Activated CD8-positive, alpha-beta T cell treated with anti-CD3 and anti-CD28 coated beads for 36 hours (primary cell): ENCODE measurements at regions not wholly inside any gene's neighbourhood (a gene's known extent, or its start where the extent isn't known, plus 50 kb on each side); places are given as distances from the start of the nearest gene placed in this dataset.

ENCODE experiments used
- ATAC-seq: fragments of 200-7000 bp; cut with Tn5 transposase; one replicate; pipeline ENCODE4 v1.10.0; 2021; ENCODE audit warnings: mild to moderate bottlenecking, moderate library complexity
- CTCF ChIA-PET: fragments of 350-600 bp; sonication (Branson Sonifier 250); formaldehyde crosslinking; loops from one replicate; lab custom pipeline; 2021; ENCODE audit warnings: antibody characterized with exemption; lab: Charles Lee
- POLR2A ChIA-PET: fragments of 350-600 bp; sonication (Branson Sonifier 250); formaldehyde crosslinking; loops from one replicate; lab custom pipeline; 2021; ENCODE audit warnings: antibody characterized with exemption; lab: Charles Lee
- DNase-seq: peaks from one replicate; pipeline ENCODE4 v3.0.0-alpha.2; 2020
- H3K27ac Mint-ChIP-seq: one replicate; pipeline ENCODE4 v1.8.0; 2021; ENCODE audit warnings: mild to moderate bottlenecking, mixed read lengths
- H3K27me3 Mint-ChIP-seq: one replicate; pipeline ENCODE4 v1.8.0; 2021; ENCODE audit warnings: mixed read lengths
- H3K36me3 Mint-ChIP-seq: one replicate; pipeline ENCODE4 v1.8.0; 2021; ENCODE audit warnings: low read depth, mixed read lengths
- H3K4me1 Mint-ChIP-seq: one replicate; pipeline ENCODE4 v1.8.0; 2021; ENCODE audit warnings: low read depth, mixed read lengths
- H3K4me3 Mint-ChIP-seq: one replicate; pipeline ENCODE4 v1.8.0; 2021; ENCODE audit warnings: mild to moderate bottlenecking, moderate library complexity, mixed read lengths
- H3K9me3 Mint-ChIP-seq: one replicate; pipeline ENCODE4 v1.8.0; 2021; ENCODE audit warnings: mixed read lengths
- CTCF ChIP-seq: fragments of 200-600 bp; IDR thresholded peaks from one replicate; pipeline ENCODE4 v1.8.0; 2022; ENCODE audit warnings: antibody characterized with exemption, mild to moderate bottlenecking
- intact Hi-C: fragments of 100-400 bp; cut with micrococcal nuclease; formaldehyde crosslinking; loops from one replicate; pipeline ENCODE4 v1.10.0; 2022

- Mint-ChIP-seq H3K27ac (no peak overlapping the region), H3K4me3 (no peak overlapping the region), H3K4me1 (peaks cover under 1% of the 10 kb centered on the region), H3K27me3 (no peaks in the 10 kb centered on the region), H3K36me3 (no peaks in the 10 kb centered on the region), H3K9me3 (no peaks in the 10 kb centered on the region)
- ATAC-seq (no peak), DNase-seq (no peak)
- intact Hi-C loops = no loop called here
- ChIA-PET CTCF (no interaction called here), POLR2A (no interaction called here)
- TF ChIP-seq CTCF = no peak
These were observed 129.4 kb upstream of the CSF3R start for GRCh38 chr1:36612121-36612520.

- peaks cover 3% of the 10 kb centered on the region for H3K27me3 Mint-ChIP-seq
- peaks cover 12% of the 10 kb centered on the region for H3K4me1 Mint-ChIP-seq
- intact Hi-C loops = no loop called here
- POLR2A ChIA-PET = interaction anchor here (1.1 kb wide), 1 partner anchor 155 kb away, joined by 3 read pairs; no protein-coding TSS in a partner anchor
- ATAC-seq (peak; percentile 74), DNase-seq (peak; percentile 65)
- peak; percentile 68 for TF ChIP-seq CTCF
- H3K36me3 Mint-ChIP-seq = no peaks in the 10 kb centered on the region
- no peak overlapping the region for H3K4me3 Mint-ChIP-seq
- no peaks in the 10 kb centered on the region for H3K9me3 Mint-ChIP-seq
- no peak overlapping the region for H3K27ac Mint-ChIP-seq
- CTCF ChIA-PET = interaction anchor here (0.6 to 3.3 kb wide), 12 partner anchors 9 to 825 kb away, joined by 3 to 14 read pairs (median 3); no protein-coding TSS in a partner anchor
These were observed 126.7 kb upstream of the CSF3R start for GRCh38 chr1:36609241-36610027.

- TF ChIP-seq CTCF = no peak
- H3K4me3 Mint-ChIP-seq = no peak overlapping the region
- peaks cover 12% of the 10 kb centered on the region for H3K4me1 Mint-ChIP-seq
- ATAC-seq (no peak), DNase-seq (no peak)
- H3K27me3 Mint-ChIP-seq = peaks cover 3% of the 10 kb centered on the region
- POLR2A ChIA-PET = no interaction called here
- intact Hi-C loops = no loop called here
- CTCF ChIA-PET = interaction anchor here (1.4 to 3.3 kb wide), 5 partner anchors 8 to 43 kb away, joined by 3 to 14 read pairs (median 4); no protein-coding TSS in a partner anchor
- H3K27ac Mint-ChIP-seq = no peak overlapping the region
- H3K36me3 Mint-ChIP-seq = no peaks in the 10 kb centered on the region
- H3K9me3 Mint-ChIP-seq = no peaks in the 10 kb centered on the region
These were observed 125.6 kb upstream of the CSF3R start for GRCh38 chr1:36608272-36608671.

GRCh38 chr1:36607263-36607651, 124.5 kb upstream of the CSF3R start:
- no peaks in the 10 kb centered on the region for H3K36me3 Mint-ChIP-seq
- H3K4me1 Mint-ChIP-seq = peaks cover 12% of the 10 kb centered on the region
- no peaks in the 10 kb centered on the region for H3K9me3 Mint-ChIP-seq
- ChIA-PET CTCF (interaction anchor here (0.8 to 3.3 kb wide), 5 partner anchors 9 to 161 kb away, joined by 3 to 14 read pairs (median 4); no protein-coding TSS in a partner anchor), POLR2A (no interaction called here)
- intact Hi-C loops = no loop called here
- TF ChIP-seq CTCF = no peak
- no peak overlapping the region for H3K27ac Mint-ChIP-seq
- no peak for ATAC-seq
- no peak for DNase-seq
- H3K27me3 Mint-ChIP-seq = peaks cover 6% of the 10 kb centered on the region
- no peak overlapping the region for H3K4me3 Mint-ChIP-seq

- TF ChIP-seq CTCF = no peak
- Mint-ChIP-seq H3K36me3 (no peaks in the 10 kb centered on the region), H3K27me3 (peaks cover 6% of the 10 kb centered on the region), H3K4me1 (peaks cover 12% of the 10 kb centered on the region), H3K27ac (no peak overlapping the region), H3K4me3 (no peak overlapping the region), H3K9me3 (no peaks in the 10 kb centered on the region)
- ATAC-seq (no peak), DNase-seq (no peak)
- CTCF ChIA-PET = interaction anchor here (0.8 to 3.3 kb wide), 5 partner anchors 10 to 160 kb away, joined by 3 to 14 read pairs (median 4); no protein-coding TSS in a partner anchor
- intact Hi-C loops = no loop called here
- POLR2A ChIA-PET = no interaction called here
These were observed 124.0 kb upstream of the CSF3R start for GRCh38 chr1:36606641-36607262.
